Right lobe of liver (tissue), 4 donors: ENCODE measurements at regions not wholly inside any gene's neighbourhood (a gene's known extent, or its start where the extent isn't known, plus 50 kb on each side); places are given as distances from the start of the nearest gene placed in this dataset.

Source experiments
- POLR2A ChIP-seq: fragments of 450-650 bp; IDR thresholded peaks from one replicate; pipeline ENCODE4 v1.6.1; 2017; ENCODE audit warnings: antibody characterized with exemption, mild to moderate bottlenecking
- TF ChIP-seq, protein P1 (sequence below), 4 donors: fragments of 200-600 bp in 3 of 4; fragments of 450-650 bp in 1 of 4; IDR thresholded peaks; one replicate each; pipeline versions ENCODE4 v1.5.1 to v1.8.0; 2016 to 2022; ENCODE audit warnings: antibody characterized with exemption in 4 of 4, mild to moderate bottlenecking in 2 of 4
- donor health status: DM: no; HTN: no; CAD: no.
- donor health status: DM: no; HTN: no; CAD: no.
- donor health status: DM: no; HTN: yes; CAD: no.

DNA sequence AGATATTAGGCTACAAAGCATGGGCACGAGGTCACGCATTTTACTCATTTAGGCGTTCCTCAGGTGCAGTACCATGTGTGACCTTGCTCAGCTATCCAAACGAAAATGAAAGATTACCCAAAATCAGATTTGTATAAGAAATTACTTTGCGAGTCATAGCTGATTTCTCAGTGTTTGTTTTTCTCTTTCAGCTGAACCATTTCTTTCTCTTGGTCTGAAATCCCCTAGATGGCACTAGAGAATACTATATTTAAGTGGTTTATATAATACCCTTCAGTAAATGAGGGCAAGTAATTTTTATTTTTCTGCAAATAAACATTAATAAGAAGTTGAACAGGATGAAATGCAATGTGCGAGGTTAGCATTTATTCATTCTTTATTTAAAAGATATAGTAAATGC is 496.6 kb downstream of the STIM2 start:
- TF ChIP-seq, protein P1, sequence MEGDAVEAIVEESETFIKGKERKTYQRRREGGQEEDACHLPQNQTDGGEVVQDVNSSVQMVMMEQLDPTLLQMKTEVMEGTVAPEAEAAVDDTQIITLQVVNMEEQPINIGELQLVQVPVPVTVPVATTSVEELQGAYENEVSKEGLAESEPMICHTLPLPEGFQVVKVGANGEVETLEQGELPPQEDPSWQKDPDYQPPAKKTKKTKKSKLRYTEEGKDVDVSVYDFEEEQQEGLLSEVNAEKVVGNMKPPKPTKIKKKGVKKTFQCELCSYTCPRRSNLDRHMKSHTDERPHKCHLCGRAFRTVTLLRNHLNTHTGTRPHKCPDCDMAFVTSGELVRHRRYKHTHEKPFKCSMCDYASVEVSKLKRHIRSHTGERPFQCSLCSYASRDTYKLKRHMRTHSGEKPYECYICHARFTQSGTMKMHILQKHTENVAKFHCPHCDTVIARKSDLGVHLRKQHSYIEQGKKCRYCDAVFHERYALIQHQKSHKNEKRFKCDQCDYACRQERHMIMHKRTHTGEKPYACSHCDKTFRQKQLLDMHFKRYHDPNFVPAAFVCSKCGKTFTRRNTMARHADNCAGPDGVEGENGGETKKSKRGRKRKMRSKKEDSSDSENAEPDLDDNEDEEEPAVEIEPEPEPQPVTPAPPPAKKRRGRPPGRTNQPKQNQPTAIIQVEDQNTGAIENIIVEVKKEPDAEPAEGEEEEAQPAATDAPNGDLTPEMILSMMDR (IDR thresholded peaks at IDR 0.05) = peak in 3 of 4 donors; percentile 13 to 22 (median 19)
- TF ChIP-seq POLR2A = no peak
